HCT116 (cell line): ENCODE measurements at regions not wholly inside any gene's neighbourhood (a gene's known extent, or its start where the extent isn't known, plus 50 kb on each side); places are given as distances from the start of the nearest gene placed in this dataset.

Experiments
- ATAC-seq: fragments of 200-7000 bp; cut with Tn5 transposase; 2 replicates; pipeline ENCODE4 v1.9.1; 2020; ENCODE audit warnings: mild to moderate bottlenecking, moderate library complexity
- BruUV-seq: library from RNA; stranded (reverse); fragments of 400-500 nt; replicated peaks from 2 replicates; lab custom pipeline; 2021; lab: Mats Ljungman, UMichigan
- CTCF ChIA-PET: fragments of 300-600 bp; sonication (Branson Sonifier 250); formaldehyde crosslinking; loops from one replicate; lab custom pipeline; 2021; ENCODE audit warnings: antibody characterized with exemption; lab: Charles Lee
- POLR2A ChIA-PET: fragments of 300-600, 350-600 bp; sonication (Branson Sonifier 250); formaldehyde crosslinking; loops from one replicate; lab custom pipeline; 2021; ENCODE audit warnings: antibody characterized with exemption; lab: Charles Lee
- RAD21 ChIA-PET, 2 experiments: fragments of 300-600 bp; sonication (Branson Sonifier 250); formaldehyde crosslinking; loops; one replicate each; lab custom pipeline; 2023; ENCODE audit warnings: low total read pairs in 2 of 2; ENCODE audit not compliant: uncharacterized antibody in 2 of 2, unreplicated experiment in 2 of 2, low non-redundant PET in 1 of 2; lab: Charles Lee
- DNase-seq: peaks from one replicate; pipeline ENCODE4 v3.0.0-alpha.2; 2010; ENCODE audit warnings: low read depth, low spot score
- H2AFZ ChIP-seq: fragments of 200-600 bp; shearing (Covaris generic), sonication (generic); 2 replicates; pipeline ENCODE4 v1.6.1; 2017; ENCODE audit warnings: low read depth, mixed run types, mixed read lengths, antibody characterized with exemption, low read length; ENCODE audit not compliant: poor library complexity, severe bottlenecking
- H3K27ac ChIP-seq: 2 replicates; pipeline ENCODE4 v1.5.1; 2012; ENCODE audit warnings: low read depth, low read length
- H3K27me3 ChIP-seq: fragments of 200-600 bp; sonication (generic); 2 replicates; pipeline ENCODE4 v1.6.1; 2016; ENCODE audit warnings: mixed run types, low read length, mixed read lengths; ENCODE audit not compliant: insufficient read depth
- H3K36me3 ChIP-seq, 2 experiments: fragments of 200-500 bp in 1 of 2; fragments of 200-600 bp in 1 of 2; sonication (Bioruptor generic) in 1 of 2; sonication (generic) in 1 of 2; 2 replicates each; pipeline versions ENCODE4 v1.5.1 to v1.6.1; 2014 to 2016; ENCODE audit warnings: low read length in 2 of 2, inconsistent platforms in 1 of 2, mixed read lengths in 1 of 2, mixed run types in 1 of 2; ENCODE audit not compliant: insufficient read depth in 2 of 2, control insufficient read depth in 1 of 2
- H3K4me1 ChIP-seq, 2 experiments: fragments of 200-600 bp in 1 of 2; sonication (generic) in 1 of 2; 2 replicates each; pipeline versions ENCODE4 v1.5.1 to v1.6.1; 2012 to 2017; ENCODE audit warnings: low read length in 2 of 2, inconsistent platforms in 1 of 2, mild to moderate bottlenecking in 1 of 2, mixed read lengths in 1 of 2, mixed run types in 1 of 2, moderate library complexity in 1 of 2; ENCODE audit not compliant: insufficient read depth in 2 of 2, control insufficient read depth in 1 of 2
- H3K4me2 ChIP-seq: fragments of 200-600 bp; sonication (generic); 2 replicates; pipeline ENCODE4 v1.6.1; 2017; ENCODE audit warnings: mixed run types, low read length, mixed read lengths
- H3K4me3 ChIP-seq, 2 experiments: fragments of 200-600 bp in 1 of 2; sonication (generic) in 1 of 2; replicated peaks in 1 of 2; 2 replicates each; pipeline ENCODE4 v1.5.1; 2011 to 2016; ENCODE audit warnings: low read length in 2 of 2, control low read depth in 1 of 2, low read depth in 1 of 2, mild to moderate bottlenecking in 1 of 2, mixed read lengths in 1 of 2, mixed run types in 1 of 2
- H3K79me2 ChIP-seq: fragments of 200-600 bp; sonication (generic); 2 replicates; pipeline ENCODE4 v1.6.1; 2017; ENCODE audit warnings: mild to moderate bottlenecking, mixed run types, low read length, moderate library complexity, mixed read lengths; ENCODE audit not compliant: insufficient read depth
- H3K9ac ChIP-seq: fragments of 200-600 bp; sonication (generic); 2 replicates; pipeline ENCODE4 v1.6.1; 2016; ENCODE audit warnings: low read length, mixed read lengths
- H3K9me2 ChIP-seq: fragments of 200-600 bp; sonication (generic), shearing (Covaris generic); 2 replicates; pipeline ENCODE4 v1.6.1; 2017; ENCODE audit warnings: mixed run types, mild to moderate bottlenecking, moderate library complexity; ENCODE audit not compliant: insufficient read depth
- H3K9me3 ChIP-seq, 2 experiments: fragments of 200-500 bp in 1 of 2; fragments of 200-600 bp in 1 of 2; sonication (Bioruptor generic) in 1 of 2; sonication (generic) in 1 of 2; 2 replicates each; pipeline ENCODE4 v1.6.1; 2014 to 2017; ENCODE audit warnings: low read length in 2 of 2, mixed read lengths in 2 of 2, inconsistent platforms in 1 of 2, low read depth in 1 of 2, mild to moderate bottlenecking in 1 of 2, mixed run types in 1 of 2, moderate library complexity in 1 of 2; ENCODE audit not compliant: control insufficient read depth in 1 of 2, insufficient read depth in 1 of 2
- H4K20me1 ChIP-seq: fragments of 200-600 bp; sonication (generic), shearing (Covaris generic); 2 replicates; pipeline ENCODE4 v1.6.1; 2017; ENCODE audit warnings: mixed run types, mild to moderate bottlenecking, moderate library complexity; ENCODE audit not compliant: insufficient read depth
- ELF1 ChIP-seq: IDR thresholded peaks from 2 replicates; pipeline ENCODE4 v1.6.1; 2012; ENCODE audit warnings: low read depth, borderline replicate concordance
- JUND ChIP-seq: IDR thresholded peaks from 2 replicates; pipeline ENCODE4 v1.6.1; 2012
- POLR2AphosphoS5 ChIP-seq: IDR thresholded peaks from 2 replicates; pipeline ENCODE4 v1.6.1; 2011; ENCODE audit warnings: mild to moderate bottlenecking, low read depth, low read length, moderate library complexity
- RAD21 ChIP-seq: IDR thresholded peaks from 2 replicates; pipeline ENCODE4 v1.6.1; 2012; ENCODE audit warnings: low read depth, mild to moderate bottlenecking
- SIN3A ChIP-seq: IDR thresholded peaks from 2 replicates; pipeline ENCODE4 v1.6.1; 2012; ENCODE audit warnings: low read depth
- ZNF274 ChIP-seq: fragments of 200-500 bp; sonication (Bioruptor generic); IDR thresholded peaks from 2 replicates; pipeline ENCODE4 v1.6.1; 2014; ENCODE audit warnings: mild to moderate bottlenecking, low read depth, low read length, inconsistent platforms
- intact Hi-C: fragments of 100-400 bp; cut with micrococcal nuclease; formaldehyde crosslinking; loops from 2 replicates; pipeline ENCODE4 v1.10.0; 2022
- TF ChIP-seq, protein P1 (sequence below): IDR thresholded peaks from 2 replicates; pipeline ENCODE4 v1.6.1; 2011; ENCODE audit warnings: mild to moderate bottlenecking, low read length, moderate library complexity; ENCODE audit not compliant: insufficient replicate concordance; ENCODE audit errors: extremely low read depth
- TF ChIP-seq, protein P2 (sequence below), 3 experiments: fragments of 200-600 bp in 1 of 3; sonication (generic) in 1 of 3; IDR thresholded peaks in 2 of 3; conservative IDR thresholded peaks in 1 of 3; 2 replicates each; pipeline ENCODE4 v1.5.1; 2012 to 2017; ENCODE audit warnings: low read depth in 2 of 3, low read length in 2 of 3, antibody characterized with exemption in 1 of 3, borderline replicate concordance in 1 of 3, control low read depth in 1 of 3, mild to moderate bottlenecking in 1 of 3, mixed read lengths in 1 of 3, mixed run types in 1 of 3, moderate library complexity in 1 of 3; ENCODE audit not compliant: insufficient read depth in 1 of 3
- TF ChIP-seq, protein P3 (sequence below): IDR thresholded peaks from 2 replicates; pipeline ENCODE4 v1.6.1; 2012

DNA sequence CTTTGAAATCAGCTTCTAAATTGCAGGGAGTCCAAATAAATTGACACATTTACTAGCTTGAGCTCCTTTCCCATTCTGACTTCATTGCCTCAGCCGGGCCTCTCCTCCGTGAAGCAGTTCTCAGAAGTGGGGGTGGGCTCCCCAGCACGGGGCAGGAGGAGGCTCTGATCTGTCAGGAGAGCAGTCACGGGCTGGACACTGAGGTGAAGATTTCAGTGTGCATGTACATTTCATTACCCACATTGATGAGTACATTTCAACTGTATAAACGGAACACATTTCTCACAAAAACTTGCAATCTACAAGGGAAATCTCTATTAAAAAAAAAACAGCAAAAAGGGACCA is 195.9 kb downstream of the SEMA6A start:
- H3K27ac ChIP-seq, result no peak overlapping the region
- H3K9me2 ChIP-seq, result no peaks in the 10 kb centered on the region
- DNase-seq (no peak), ATAC-seq (no peak)
- H3K36me3 ChIP-seq, result no peaks in the 10 kb centered on the region
- ChIA-PET POLR2A (no interaction called here), CTCF (no interaction called here), RAD21 (no interaction called here)
- H3K4me1 ChIP-seq, result no peaks in the 10 kb centered on the region
- no peak for TF ChIP-seq ZNF274
- TF ChIP-seq, protein P1, sequence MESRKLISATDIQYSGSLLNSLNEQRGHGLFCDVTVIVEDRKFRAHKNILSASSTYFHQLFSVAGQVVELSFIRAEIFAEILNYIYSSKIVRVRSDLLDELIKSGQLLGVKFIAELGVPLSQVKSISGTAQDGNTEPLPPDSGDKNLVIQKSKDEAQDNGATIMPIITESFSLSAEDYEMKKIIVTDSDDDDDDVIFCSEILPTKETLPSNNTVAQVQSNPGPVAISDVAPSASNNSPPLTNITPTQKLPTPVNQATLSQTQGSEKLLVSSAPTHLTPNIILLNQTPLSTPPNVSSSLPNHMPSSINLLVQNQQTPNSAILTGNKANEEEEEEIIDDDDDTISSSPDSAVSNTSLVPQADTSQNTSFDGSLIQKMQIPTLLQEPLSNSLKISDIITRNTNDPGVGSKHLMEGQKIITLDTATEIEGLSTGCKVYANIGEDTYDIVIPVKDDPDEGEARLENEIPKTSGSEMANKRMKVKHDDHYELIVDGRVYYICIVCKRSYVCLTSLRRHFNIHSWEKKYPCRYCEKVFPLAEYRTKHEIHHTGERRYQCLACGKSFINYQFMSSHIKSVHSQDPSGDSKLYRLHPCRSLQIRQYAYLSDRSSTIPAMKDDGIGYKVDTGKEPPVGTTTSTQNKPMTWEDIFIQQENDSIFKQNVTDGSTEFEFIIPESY, result no peak
- no peak for TF ChIP-seq SIN3A
- TF ChIP-seq, protein P2, sequence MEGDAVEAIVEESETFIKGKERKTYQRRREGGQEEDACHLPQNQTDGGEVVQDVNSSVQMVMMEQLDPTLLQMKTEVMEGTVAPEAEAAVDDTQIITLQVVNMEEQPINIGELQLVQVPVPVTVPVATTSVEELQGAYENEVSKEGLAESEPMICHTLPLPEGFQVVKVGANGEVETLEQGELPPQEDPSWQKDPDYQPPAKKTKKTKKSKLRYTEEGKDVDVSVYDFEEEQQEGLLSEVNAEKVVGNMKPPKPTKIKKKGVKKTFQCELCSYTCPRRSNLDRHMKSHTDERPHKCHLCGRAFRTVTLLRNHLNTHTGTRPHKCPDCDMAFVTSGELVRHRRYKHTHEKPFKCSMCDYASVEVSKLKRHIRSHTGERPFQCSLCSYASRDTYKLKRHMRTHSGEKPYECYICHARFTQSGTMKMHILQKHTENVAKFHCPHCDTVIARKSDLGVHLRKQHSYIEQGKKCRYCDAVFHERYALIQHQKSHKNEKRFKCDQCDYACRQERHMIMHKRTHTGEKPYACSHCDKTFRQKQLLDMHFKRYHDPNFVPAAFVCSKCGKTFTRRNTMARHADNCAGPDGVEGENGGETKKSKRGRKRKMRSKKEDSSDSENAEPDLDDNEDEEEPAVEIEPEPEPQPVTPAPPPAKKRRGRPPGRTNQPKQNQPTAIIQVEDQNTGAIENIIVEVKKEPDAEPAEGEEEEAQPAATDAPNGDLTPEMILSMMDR (IDR thresholded peaks at IDR 0.05 in 2 of 3, conservative IDR thresholded peaks at IDR 0.05 in 1 of 3; ENCODE audit: borderline replicate concordance in 1 of 3, insufficient read depth in 1 of 3, low read depth in 2 of 3, low read length in 2 of 3), result no peak
- no peak for TF ChIP-seq ELF1
- TF ChIP-seq RAD21, result no peak
- TF ChIP-seq JUND, result no peak
- no peak for TF ChIP-seq POLR2AphosphoS5
- TF ChIP-seq, protein P3, sequence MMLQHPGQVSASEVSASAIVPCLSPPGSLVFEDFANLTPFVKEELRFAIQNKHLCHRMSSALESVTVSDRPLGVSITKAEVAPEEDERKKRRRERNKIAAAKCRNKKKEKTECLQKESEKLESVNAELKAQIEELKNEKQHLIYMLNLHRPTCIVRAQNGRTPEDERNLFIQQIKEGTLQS, result no peak
- intact Hi-C loops, result no loop called here
- no peaks in the 10 kb centered on the region for H3K79me2 ChIP-seq
- no peaks in the 10 kb centered on the region for H3K9me3 ChIP-seq
- no peak overlapping the region for H3K4me2 ChIP-seq
- H3K4me3 ChIP-seq, result no peak overlapping the region
- no peak overlapping the region for H3K9ac ChIP-seq
- BruUV-seq, result no TSS peak
- H3K27me3 ChIP-seq, result no peaks in the 10 kb centered on the region
- H4K20me1 ChIP-seq, result no peaks in the 10 kb centered on the region
- H2AFZ ChIP-seq, result no peak overlapping the region
